Adrenal gland (tissue), 9 donors: ENCODE measurements at regions not wholly inside any gene's neighbourhood (a gene's known extent, or its start where the extent isn't known, plus 50 kb on each side); places are given as distances from the start of the nearest gene placed in this dataset.

Experiments
- DNase-seq, 7 donors: peaks; one replicate each; pipeline ENCODE4 v3.0.0-alpha.2; 2019 to 2020
- H3K27ac ChIP-seq, 5 donors: fragments of 200-600 bp; sonication (generic) in 4 of 5; 1 replicate in 3 of 5; 2 replicates in 2 of 5; pipeline versions ENCODE4 v1.5.1 to v1.8.0; 2016 to 2020; ENCODE audit warnings: mild to moderate bottlenecking in 1 of 5
- H3K27me3 ChIP-seq: fragments of 200-600 bp; 2 replicates; pipeline ENCODE4 v1.8.0; 2021
- H3K36me3 ChIP-seq, 2 donors: fragments of 200-600 bp; replicated peaks in 1 of 2; 1 replicate in 1 of 2; 2 replicates in 1 of 2; pipeline versions ENCODE4 v1.5.1 to v1.8.0; 2018 to 2022
- H3K4me1 ChIP-seq, 2 donors: fragments of 200-600 bp; replicated peaks in 1 of 2; 1 replicate in 1 of 2; 2 replicates in 1 of 2; pipeline versions ENCODE4 v1.5.1 to v1.8.0; 2018 to 2021
- H3K4me3 ChIP-seq, 4 donors: fragments of 200-600 bp; sonication (generic) in 3 of 4; one replicate each; pipeline ENCODE4 v1.5.1; 2016 to 2018
- H3K9me3 ChIP-seq, 3 donors: fragments of 200-600 bp; sonication (generic) in 1 of 3; replicated peaks in 1 of 3; 1 replicate in 2 of 3; 2 replicates in 1 of 3; pipeline versions ENCODE4 v1.5.1 to v1.8.0; 2016 to 2021
- CTCF ChIP-seq, 6 experiments: fragments of 450-650 bp in 4 of 6; fragments of 200-600 bp in 2 of 6; sonication (generic) in 1 of 6; IDR thresholded peaks; 1 replicate in 5 of 6; 2 replicates in 1 of 6; pipeline versions ENCODE4 v1.5.1 to v1.8.0; 2016 to 2021; ENCODE audit warnings: antibody characterized with exemption in 6 of 6, mild to moderate bottlenecking in 2 of 6, moderate library complexity in 1 of 6
- POLR2A ChIP-seq, 2 donors: fragments of 450-650 bp; IDR thresholded peaks; one replicate each; pipeline ENCODE4 v1.6.1; 2017; ENCODE audit warnings: antibody characterized with exemption in 2 of 2, mild to moderate bottlenecking in 2 of 2, moderate library complexity in 1 of 2
- WGBS, 4 donors: extraction: QIAGEN DNeasy Blood & Tissue Kit in 2 of 4; methylation state at CpG; one replicate each; pipeline versions ENCODE4 v1.1.5 to v1.1.7; 2013 to 2017; 5-methylcytosine and 5-hydroxymethylcytosine counted together
- intact Hi-C, 2 donors: fragments of 100-400 bp; cut with DNase I; formaldehyde crosslinking; loops; one replicate each; pipeline versions ENCODE4 v1.14.1 to v1.15.0; 2022 to 2023
- donor health status: healthy with polysubstance abuse.
- donor health status: Bipolar disorder and iron deficiency.
- donor health status: DM: yes; HTN: yes; CAD: no.
- donor health status: DM: no; HTN: no; CAD: no.
- donor health status: DM: no; HTN: no; CAD: no.

GRCh38 chr13:33694546-33694945 is 123.4 kb upstream of the RFC3 start:
- H3K9me3 ChIP-seq, result no peaks in the 10 kb centered on the region
- no peaks in the 10 kb centered on the region for H3K36me3 ChIP-seq
- H3K4me3 ChIP-seq, result no peak overlapping the region
- no peak overlapping the region for H3K27ac ChIP-seq
- DNase-seq, result no peak
- intact Hi-C loops, result no loop called here
- H3K4me1 ChIP-seq, result no peaks in the 10 kb centered on the region
- TF ChIP-seq POLR2A (IDR thresholded peaks at IDR 0.05) (no peak), CTCF (IDR thresholded peaks at IDR 0.05) (no peak)
- H3K27me3 ChIP-seq, result no peaks in the 10 kb centered on the region

- 51 to 95% (median 90%) methylated on average over 1 of the region's 1 CpG for WGBS, 4 donors
- intact Hi-C loops, result no loop called here
These were observed 121.4 kb upstream of the RFC3 start for GRCh38 chr13:33696530-33696929.

GRCh38 chr13:33697926-33698325 is 120.0 kb upstream of the RFC3 start:
- intact Hi-C loops, result no loop called here
- H3K4me1 ChIP-seq, result no peaks in the 10 kb centered on the region
- H3K27ac ChIP-seq, result no peak overlapping the region
- no peaks in the 10 kb centered on the region for H3K36me3 ChIP-seq
- no peaks in the 10 kb centered on the region for H3K9me3 ChIP-seq
- no peak overlapping the region for H3K4me3 ChIP-seq
- H3K27me3 ChIP-seq, result no peaks in the 10 kb centered on the region
- 91 to 97% (median 93%) methylated on average over 1 of the region's 1 CpG for WGBS, 4 donors
- DNase-seq, result no peak
- no peak for TF ChIP-seq POLR2A (IDR thresholded peaks at IDR 0.05)
- no peak for TF ChIP-seq CTCF (IDR thresholded peaks at IDR 0.05)

More at GRCh38 chr13:33696530-33696929, 121.4 kb upstream of the RFC3 start:
- H3K27me3 ChIP-seq, result no peaks in the 10 kb centered on the region
- no peaks in the 10 kb centered on the region for H3K9me3 ChIP-seq
- no peak overlapping the region for H3K27ac ChIP-seq
- no peak for TF ChIP-seq CTCF (IDR thresholded peaks at IDR 0.05)
- no peak for TF ChIP-seq POLR2A (IDR thresholded peaks at IDR 0.05)
- H3K4me1 ChIP-seq, result no peaks in the 10 kb centered on the region
- H3K36me3 ChIP-seq, result no peaks in the 10 kb centered on the region
- no peak overlapping the region for H3K4me3 ChIP-seq
- DNase-seq, result no peak

- Histone ChIP-seq H3K27ac (no peak overlapping the region), H3K27me3 (no peaks in the 10 kb centered on the region), H3K36me3 (no peaks in the 10 kb centered on the region), H3K4me3 (no peak overlapping the region), H3K4me1 (peaks cover 13 to 20% of the 10 kb centered on the region in 2 donors), H3K9me3 (peaks cover 0 to 8% (median 6%) of the 10 kb centered on the region in 3 donors)
- no peak for DNase-seq
- TF ChIP-seq CTCF (IDR thresholded peaks at IDR 0.05) (no peak), POLR2A (IDR thresholded peaks at IDR 0.05) (no peak)
- intact Hi-C loops, result no loop called here
- 91 to 100% (median 93%) methylated on average over 3 of the region's 3 CpGs for WGBS, 4 donors
These were observed 110.5 kb upstream of the RFC3 start for GRCh38 chr13:33707449-33707848.
